PC-9 (cell line): ENCODE measurements at regions not wholly inside any gene's neighbourhood (a gene's known extent, or its start where the extent isn't known, plus 50 kb on each side); places are given as distances from the start of the nearest gene placed in this dataset.

Experiments used
- EZH2 ChIP-seq: fragments of 200-600 bp; sonication (generic); IDR thresholded peaks from 2 replicates; pipeline ENCODE4 v1.8.0; 2017; ENCODE audit warnings: antibody characterized with exemption, low read depth
- TF ChIP-seq, protein P1 (sequence below): fragments of 200-600 bp; sonication (generic); conservative IDR thresholded peaks from 2 replicates; pipeline ENCODE4 v1.6.1; 2017; ENCODE audit warnings: mixed run types, antibody characterized with exemption, mild to moderate bottlenecking, moderate library complexity

DNA sequence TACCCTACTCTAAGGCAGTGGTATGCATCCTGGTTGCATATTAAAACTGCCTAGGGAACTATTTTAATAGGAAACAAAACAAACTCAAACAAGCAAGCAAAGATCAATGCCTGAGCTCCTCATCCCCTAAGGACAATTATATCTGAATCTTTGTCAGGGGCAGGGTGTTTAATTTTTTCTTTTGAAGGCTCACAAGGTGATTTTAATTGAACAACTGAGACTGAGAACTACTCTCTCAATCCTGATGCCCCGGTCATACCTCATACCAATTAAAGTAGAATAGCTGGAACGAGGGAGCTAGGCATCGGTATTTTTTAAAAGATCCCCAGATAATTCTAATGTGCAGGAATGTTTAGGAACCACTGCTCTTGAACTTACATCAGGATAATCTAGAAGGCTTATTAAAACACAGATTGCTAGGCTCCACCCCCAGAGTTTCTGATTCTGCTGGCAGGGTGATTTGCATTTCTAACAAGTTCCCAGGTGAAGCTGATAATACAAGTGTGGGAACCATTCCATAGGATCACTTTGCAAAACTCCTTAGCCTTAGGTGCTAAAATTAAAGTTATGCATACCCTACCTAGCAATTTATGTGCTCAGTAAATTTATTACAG is 416.5 kb downstream of the GUCY1A2 start:
- TF ChIP-seq, protein P1, sequence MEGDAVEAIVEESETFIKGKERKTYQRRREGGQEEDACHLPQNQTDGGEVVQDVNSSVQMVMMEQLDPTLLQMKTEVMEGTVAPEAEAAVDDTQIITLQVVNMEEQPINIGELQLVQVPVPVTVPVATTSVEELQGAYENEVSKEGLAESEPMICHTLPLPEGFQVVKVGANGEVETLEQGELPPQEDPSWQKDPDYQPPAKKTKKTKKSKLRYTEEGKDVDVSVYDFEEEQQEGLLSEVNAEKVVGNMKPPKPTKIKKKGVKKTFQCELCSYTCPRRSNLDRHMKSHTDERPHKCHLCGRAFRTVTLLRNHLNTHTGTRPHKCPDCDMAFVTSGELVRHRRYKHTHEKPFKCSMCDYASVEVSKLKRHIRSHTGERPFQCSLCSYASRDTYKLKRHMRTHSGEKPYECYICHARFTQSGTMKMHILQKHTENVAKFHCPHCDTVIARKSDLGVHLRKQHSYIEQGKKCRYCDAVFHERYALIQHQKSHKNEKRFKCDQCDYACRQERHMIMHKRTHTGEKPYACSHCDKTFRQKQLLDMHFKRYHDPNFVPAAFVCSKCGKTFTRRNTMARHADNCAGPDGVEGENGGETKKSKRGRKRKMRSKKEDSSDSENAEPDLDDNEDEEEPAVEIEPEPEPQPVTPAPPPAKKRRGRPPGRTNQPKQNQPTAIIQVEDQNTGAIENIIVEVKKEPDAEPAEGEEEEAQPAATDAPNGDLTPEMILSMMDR = no peak
- no peak for TF ChIP-seq EZH2
